OCI-LY1 (cell line): ENCODE measurements at regions not wholly inside any gene's neighbourhood (a gene's known extent, or its start where the extent isn't known, plus 50 kb on each side); places are given as distances from the start of the nearest gene placed in this dataset.

Experiments used
- H2AFZ ChIP-seq: fragments of 200-600 bp; sonication (generic), shearing (Covaris generic); 2 replicates; pipeline ENCODE4 v1.6.0; 2014; ENCODE audit warnings: antibody characterized with exemption, mild to moderate bottlenecking, low read length
- H3F3A ChIP-seq: fragments of 200-600 bp; sonication (generic), shearing (Covaris generic); 2 replicates; pipeline ENCODE4 v1.6.0; 2014; ENCODE audit warnings: mild to moderate bottlenecking, antibody characterized with exemption, low read length, moderate library complexity; ENCODE audit not compliant: insufficient read depth
- H3K27ac ChIP-seq: fragments of 200-600 bp; sonication (generic); 2 replicates; pipeline ENCODE4 v1.5.1; 2014; ENCODE audit warnings: low read length, mixed run types, mild to moderate bottlenecking, low read depth; ENCODE audit not compliant: poor library complexity, severe bottlenecking
- H3K27me3 ChIP-seq: fragments of 200-600 bp; sonication (generic); 2 replicates; pipeline ENCODE4 v1.6.0; 2014; ENCODE audit warnings: antibody characterized with exemption, mild to moderate bottlenecking, low read length, moderate library complexity; ENCODE audit not compliant: insufficient read depth
- H3K36me3 ChIP-seq: fragments of 200-600 bp; sonication (generic); 2 replicates; pipeline ENCODE4 v1.6.1; 2014; ENCODE audit warnings: mild to moderate bottlenecking, antibody characterized with exemption, low read length, moderate library complexity, mixed read lengths; ENCODE audit not compliant: insufficient read depth
- H3K4me1 ChIP-seq: fragments of 200-600 bp; sonication (generic); 2 replicates; pipeline ENCODE4 v1.5.1; 2014; ENCODE audit warnings: mild to moderate bottlenecking, low read length, moderate library complexity; ENCODE audit not compliant: insufficient read depth, severe bottlenecking
- H3K4me2 ChIP-seq: fragments of 200-600 bp; sonication (generic), shearing (Covaris generic); 2 replicates; pipeline ENCODE4 v1.6.1; 2014; ENCODE audit warnings: low read length
- H3K4me3 ChIP-seq: fragments of 200-600 bp; sonication (generic); 2 replicates; pipeline ENCODE4 v1.5.1; 2014; ENCODE audit warnings: low read length, low read depth, mild to moderate bottlenecking, mixed read lengths; ENCODE audit not compliant: poor library complexity, severe bottlenecking
- H3K79me2 ChIP-seq: fragments of 200-600 bp; shearing (Covaris generic); 2 replicates; pipeline ENCODE4 v1.6.1; 2016; ENCODE audit warnings: mixed run types, low read length, mixed read lengths; ENCODE audit not compliant: insufficient read depth
- H3K9ac ChIP-seq: fragments of 200-600 bp; sonication (generic), shearing (Covaris generic); 2 replicates; pipeline ENCODE4 v1.6.1; 2014; ENCODE audit warnings: mild to moderate bottlenecking, low read length, mixed read lengths
- H3K9me2 ChIP-seq: fragments of 200-600 bp; sonication (generic), shearing (Covaris generic); 2 replicates; pipeline ENCODE4 v1.6.1; 2014; ENCODE audit warnings: low read depth, mild to moderate bottlenecking, low read length, mixed read lengths
- H3K9me3 ChIP-seq: fragments of 200-600 bp; shearing (Covaris generic); 2 replicates; pipeline ENCODE4 v1.6.1; 2014; ENCODE audit warnings: low read length, mixed read lengths
- H4K20me1 ChIP-seq: fragments of 200-600 bp; sonication (generic), shearing (Covaris generic); 2 replicates; pipeline ENCODE4 v1.6.0; 2016; ENCODE audit warnings: mild to moderate bottlenecking, low read length; ENCODE audit not compliant: insufficient read depth
- CTCF ChIP-seq: fragments of 200-600 bp; sonication (generic), shearing (Covaris generic); IDR thresholded peaks from 2 replicates; pipeline ENCODE4 v1.5.1; 2017; ENCODE audit warnings: mild to moderate bottlenecking, antibody characterized with exemption, low read length, moderate library complexity, mixed read lengths
- EZH2 ChIP-seq: fragments of 200-600 bp; sonication (generic), shearing (Covaris generic); IDR thresholded peaks from 2 replicates; pipeline ENCODE4 v1.8.0; 2017; ENCODE audit warnings: borderline replicate concordance, mixed run types, mild to moderate bottlenecking, antibody characterized with exemption, low read length, moderate library complexity, mixed read lengths

- Histone ChIP-seq H3K36me3 (no peaks in the 10 kb centered on the region), H3K9me2 (no peaks in the 10 kb centered on the region), H2AFZ (no peak overlapping the region), H4K20me1 (no peaks in the 10 kb centered on the region), H3K9ac (no peak overlapping the region), H3F3A (no peaks in the 10 kb centered on the region), H3K4me1 (no peaks in the 10 kb centered on the region), H3K79me2 (no peaks in the 10 kb centered on the region), H3K4me2 (no peak overlapping the region), H3K27me3 (no peaks in the 10 kb centered on the region), H3K27ac (no peak overlapping the region), H3K9me3 (no peaks in the 10 kb centered on the region), H3K4me3 (no peak overlapping the region)
- TF ChIP-seq EZH2: no peak
- no peak for TF ChIP-seq CTCF
Measured at GRCh38 chr20:11172881-11173280, 499.1 kb upstream of the JAG1 start.

GRCh38 chr20:11173916-11174315, 500.1 kb upstream of the JAG1 start:
- H3K9me2 ChIP-seq: no peaks in the 10 kb centered on the region
- TF ChIP-seq EZH2 (no peak), CTCF (no peak)
- H3K27me3 ChIP-seq: no peaks in the 10 kb centered on the region
- no peaks in the 10 kb centered on the region for H3K9me3 ChIP-seq
- H2AFZ ChIP-seq: no peak overlapping the region
- no peak overlapping the region for H3K27ac ChIP-seq
- H3K79me2 ChIP-seq: no peaks in the 10 kb centered on the region
- H3K4me2 ChIP-seq: no peak overlapping the region
- H4K20me1 ChIP-seq: no peaks in the 10 kb centered on the region
- no peaks in the 10 kb centered on the region for H3F3A ChIP-seq
- no peaks in the 10 kb centered on the region for H3K4me1 ChIP-seq
- H3K36me3 ChIP-seq: no peaks in the 10 kb centered on the region
- no peak overlapping the region for H3K4me3 ChIP-seq
- H3K9ac ChIP-seq: no peak overlapping the region

- Histone ChIP-seq H2AFZ (no peak overlapping the region), H3K36me3 (no peaks in the 10 kb centered on the region), H3F3A (no peaks in the 10 kb centered on the region), H3K4me1 (no peaks in the 10 kb centered on the region), H3K27me3 (no peaks in the 10 kb centered on the region), H4K20me1 (no peaks in the 10 kb centered on the region), H3K9ac (no peak overlapping the region), H3K4me3 (no peak overlapping the region), H3K9me2 (no peaks in the 10 kb centered on the region), H3K4me2 (no peak overlapping the region), H3K9me3 (no peaks in the 10 kb centered on the region), H3K27ac (no peak overlapping the region), H3K79me2 (no peaks in the 10 kb centered on the region)
- TF ChIP-seq CTCF (no peak), EZH2 (no peak)
Measured at GRCh38 chr20:11174861-11175260, 501.1 kb upstream of the JAG1 start.
